Liver (tissue), 3 donors: ENCODE measurements at regions not wholly inside any gene's neighbourhood (a gene's known extent, or its start where the extent isn't known, plus 50 kb on each side); places are given as distances from the start of the nearest gene placed in this dataset.

Source experiments
- ATF3 ChIP-seq: IDR thresholded peaks from 2 replicates; pipeline ENCODE4 v1.6.1; 2016; ENCODE audit warnings: antibody characterized with exemption
- CTCF ChIP-seq: fragments of 150-350 bp; IDR thresholded peaks from 2 replicates; pipeline ENCODE4 v1.5.1; 2017; ENCODE audit warnings: improper control_type of control experiment, low read depth, low read length; ENCODE audit not compliant: missing input control
- EGR1 ChIP-seq, 2 donors: IDR thresholded peaks; 2 replicates each; pipeline ENCODE4 v1.6.1; 2016 to 2018; ENCODE audit warnings: antibody characterized with exemption in 2 of 2, low read depth in 2 of 2
- FOXA1 ChIP-seq: IDR thresholded peaks from 2 replicates; pipeline ENCODE4 v1.6.1; 2016; ENCODE audit warnings: antibody characterized with exemption
- GABPA ChIP-seq, 2 donors: IDR thresholded peaks in 1 of 2; conservative IDR thresholded peaks in 1 of 2; 2 replicates each; pipeline ENCODE4 v1.6.1; 2016; ENCODE audit warnings: antibody characterized with exemption in 2 of 2, mild to moderate bottlenecking in 1 of 2, moderate library complexity in 1 of 2
- JUND ChIP-seq, 2 donors: IDR thresholded peaks; 2 replicates each; pipeline ENCODE4 v1.6.1; 2016; ENCODE audit warnings: antibody characterized with exemption in 2 of 2
- MAX ChIP-seq: IDR thresholded peaks from 2 replicates; pipeline ENCODE4 v1.6.1; 2016; ENCODE audit warnings: antibody characterized with exemption
- NR2F2 ChIP-seq: IDR thresholded peaks from 2 replicates; pipeline ENCODE4 v1.6.1; 2016; ENCODE audit warnings: antibody characterized with exemption
- RAD21 ChIP-seq, 2 donors: IDR thresholded peaks; 2 replicates each; pipeline ENCODE4 v1.6.1; 2016; ENCODE audit warnings: antibody characterized with exemption in 2 of 2, mild to moderate bottlenecking in 2 of 2
- REST ChIP-seq: IDR thresholded peaks from 2 replicates; pipeline ENCODE4 v1.6.1; 2016; ENCODE audit warnings: antibody characterized with exemption, mild to moderate bottlenecking
- SP1 ChIP-seq: IDR thresholded peaks from 2 replicates; pipeline ENCODE4 v1.6.1; 2018; ENCODE audit warnings: antibody characterized with exemption, mild to moderate bottlenecking
- TAF1 ChIP-seq: conservative IDR thresholded peaks from 2 replicates; pipeline ENCODE4 v1.6.1; 2016; ENCODE audit warnings: antibody characterized with exemption, mild to moderate bottlenecking
- YY1 ChIP-seq: IDR thresholded peaks from 2 replicates; pipeline ENCODE4 v1.6.1; 2016; ENCODE audit warnings: antibody characterized with exemption, mild to moderate bottlenecking
- ZBTB33 ChIP-seq: IDR thresholded peaks from 2 replicates; pipeline ENCODE4 v1.6.1; 2016; ENCODE audit warnings: antibody characterized with exemption
- donor health status: healthy.
- donor health status: healthy.

GRCh38 chr2:30380824-30381223 lies 66.2 kb upstream of the LCLAT1 start:
- TF ChIP-seq ZBTB33 (no peak), CTCF (no peak), REST (no peak), SP1 (no peak), RAD21 (IDR thresholded peaks at IDR 0.05) (no peak), ATF3 (no peak), EGR1 (IDR thresholded peaks at IDR 0.05; ENCODE audit: low read depth in 2 of 2) (no peak), TAF1 (no peak), FOXA1 (no peak), MAX (no peak), NR2F2 (no peak), YY1 (no peak), JUND (IDR thresholded peaks at IDR 0.05) (no peak), GABPA (IDR thresholded peaks at IDR 0.05 in 1 of 2, conservative IDR thresholded peaks at IDR 0.05 in 1 of 2) (no peak)
